ENCODE measurements at regions not wholly inside any gene's neighbourhood (a gene's known extent, or its start where the extent isn't known, plus 50 kb on each side); places are given as distances from the start of the nearest gene placed in this dataset.

DNA sequence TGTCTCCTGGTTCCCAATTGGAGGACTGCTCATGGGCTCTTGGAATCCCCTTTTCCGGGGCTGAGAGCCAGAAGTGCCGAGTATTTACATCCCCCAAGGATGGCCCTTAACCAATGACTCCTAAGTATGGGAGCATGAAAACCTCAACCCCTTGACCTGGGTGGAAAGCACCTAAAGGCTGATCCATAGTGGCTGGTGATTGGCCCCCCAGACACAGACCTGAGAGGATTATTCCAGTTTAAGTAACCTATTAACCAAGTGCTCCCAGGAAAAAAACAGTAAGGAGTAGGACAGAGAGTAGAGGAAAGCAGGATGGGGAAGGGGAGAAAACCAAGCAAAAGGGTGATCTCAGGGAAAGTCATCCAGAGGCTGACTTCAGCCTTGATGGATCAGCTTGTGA, 206.1 kb upstream of the RND3 start:
- TF ChIP-seq EZH2 (IDR thresholded peaks at IDR 0.05) (no peak), EZH2phosphoT487 (IDR thresholded peaks at IDR 0.05) (no peak)
- TF ChIP-seq, protein P1, sequence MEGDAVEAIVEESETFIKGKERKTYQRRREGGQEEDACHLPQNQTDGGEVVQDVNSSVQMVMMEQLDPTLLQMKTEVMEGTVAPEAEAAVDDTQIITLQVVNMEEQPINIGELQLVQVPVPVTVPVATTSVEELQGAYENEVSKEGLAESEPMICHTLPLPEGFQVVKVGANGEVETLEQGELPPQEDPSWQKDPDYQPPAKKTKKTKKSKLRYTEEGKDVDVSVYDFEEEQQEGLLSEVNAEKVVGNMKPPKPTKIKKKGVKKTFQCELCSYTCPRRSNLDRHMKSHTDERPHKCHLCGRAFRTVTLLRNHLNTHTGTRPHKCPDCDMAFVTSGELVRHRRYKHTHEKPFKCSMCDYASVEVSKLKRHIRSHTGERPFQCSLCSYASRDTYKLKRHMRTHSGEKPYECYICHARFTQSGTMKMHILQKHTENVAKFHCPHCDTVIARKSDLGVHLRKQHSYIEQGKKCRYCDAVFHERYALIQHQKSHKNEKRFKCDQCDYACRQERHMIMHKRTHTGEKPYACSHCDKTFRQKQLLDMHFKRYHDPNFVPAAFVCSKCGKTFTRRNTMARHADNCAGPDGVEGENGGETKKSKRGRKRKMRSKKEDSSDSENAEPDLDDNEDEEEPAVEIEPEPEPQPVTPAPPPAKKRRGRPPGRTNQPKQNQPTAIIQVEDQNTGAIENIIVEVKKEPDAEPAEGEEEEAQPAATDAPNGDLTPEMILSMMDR (IDR thresholded peaks at IDR 0.05), result no peak
